K562 (cell line): ENCODE measurements at regions not wholly inside any gene's neighbourhood (a gene's known extent, or its start where the extent isn't known, plus 50 kb on each side); places are given as distances from the start of the nearest gene placed in this dataset.

Experiments used
- ATAC-seq: fragments of 200-7000 bp; cut with Tn5 transposase; 3 replicates; pipeline ENCODE4 v1.9.1; 2020; ENCODE audit warnings: moderate library complexity
- BruUV-seq: library from RNA; stranded (reverse); fragments of 400-500 nt; replicated peaks from 2 replicates; lab custom pipeline; 2021; lab: Mats Ljungman, UMichigan
- CTCF ChIA-PET: fragments of 300-600 bp; formaldehyde crosslinking; extraction: SDS; loops from one replicate; lab custom pipeline; 2021; ENCODE audit warnings: low intra/inter-chr PET ratio; lab: Yijun Ruan, JAX
- POLR2A ChIA-PET: fragments of 300-600, 350-650 bp; sonication (Branson Sonifier 250); formaldehyde crosslinking; extraction: SDS; loops from one replicate; lab custom pipeline; 2021; ENCODE audit warnings: antibody characterized with exemption, inconsistent platforms; lab: Yijun Ruan, JAX
- DNase-seq, 4 experiments: peaks; one replicate each; pipeline versions ENCODE4 v3.0.0 to v3.0.0-alpha.2; 2011 to 2018; ENCODE audit warnings: low spot score in 3 of 4, mixed read lengths in 3 of 4; ENCODE audit errors: extremely low read depth in 1 of 4
- FAIRE-seq: peaks from 2 replicates; lab custom pipeline; 2011; peaks lifted over from hg19 to GRCh38; lab: Jason Lieb, UNC
- H2AFZ ChIP-seq: 2 replicates; pipeline ENCODE4 v1.6.0; 2011; ENCODE audit warnings: low read depth, low read length, control low read depth, inconsistent platforms
- H3K27ac ChIP-seq: fragments of 200-600 bp; 3 replicates; pipeline ENCODE4 v1.8.0; 2011; ENCODE audit warnings: low read depth, mild to moderate bottlenecking, control low read depth, inconsistent platforms, low read length, moderate library complexity, mixed read lengths; ENCODE audit errors: extremely low read depth
- H3K27me3 ChIP-seq, 2 experiments: fragments of 300-600 bp in 1 of 2; 2 replicates in 1 of 2; 3 replicates in 1 of 2; pipeline versions ENCODE4 v1.6.0 to v1.8.0; 2011; ENCODE audit warnings: inconsistent platforms in 2 of 2, low read length in 2 of 2, mild to moderate bottlenecking in 1 of 2, mixed read lengths in 1 of 2, moderate library complexity in 1 of 2; ENCODE audit not compliant: control insufficient read depth in 2 of 2, insufficient read depth in 2 of 2
- H3K36me3 ChIP-seq: fragments of 300-600 bp; 3 replicates; pipeline ENCODE4 v1.8.0; 2011; ENCODE audit warnings: mild to moderate bottlenecking, low read length, inconsistent platforms; ENCODE audit not compliant: control insufficient read depth, insufficient read depth
- H3K4me1 ChIP-seq, 2 experiments: fragments of 200-600 bp in 1 of 2; replicated peaks in 1 of 2; 2 replicates in 1 of 2; 3 replicates in 1 of 2; pipeline versions ENCODE4 v1.5.1 to v1.8.0; 2011; ENCODE audit warnings: inconsistent platforms in 2 of 2, low read length in 2 of 2, mild to moderate bottlenecking in 1 of 2, mixed read lengths in 1 of 2, moderate library complexity in 1 of 2; ENCODE audit not compliant: control insufficient read depth in 2 of 2, insufficient read depth in 2 of 2
- H3K4me2 ChIP-seq: 2 replicates; pipeline ENCODE4 v1.6.1; 2011; ENCODE audit warnings: low read length, control low read depth, inconsistent platforms, mixed read lengths; ENCODE audit not compliant: insufficient read depth
- H3K4me3 ChIP-seq: fragments of 200-600 bp; sonication (generic), shearing (Covaris generic); 2 replicates; pipeline ENCODE4 v1.5.1; 2016; ENCODE audit warnings: control low read depth, inconsistent platforms
- H3K79me2 ChIP-seq: fragments of 200-600 bp; 3 replicates; pipeline ENCODE4 v1.8.0; 2011; ENCODE audit warnings: low read length, inconsistent platforms; ENCODE audit not compliant: control insufficient read depth, insufficient read depth
- H3K9ac ChIP-seq, 2 experiments: 2 replicates each; pipeline versions ENCODE4 v1.6.0 to v1.6.1; 2011; ENCODE audit warnings: low read depth in 2 of 2, low read length in 2 of 2, control low read depth in 1 of 2, inconsistent platforms in 1 of 2, mild to moderate bottlenecking in 1 of 2, mixed read lengths in 1 of 2; ENCODE audit not compliant: insufficient read depth in 1 of 2
- H3K9me1 ChIP-seq: one replicate; pipeline ENCODE4 v1.6.0; 2011; ENCODE audit warnings: inconsistent platforms, mild to moderate bottlenecking, low read length, moderate library complexity; ENCODE audit not compliant: control insufficient read depth, insufficient read depth
- H3K9me3 ChIP-seq: replicated peaks from 2 replicates; pipeline ENCODE4 v1.5.1; 2011; ENCODE audit warnings: low read depth, low read length, inconsistent platforms; ENCODE audit not compliant: control insufficient read depth, insufficient read depth
- H4K20me1 ChIP-seq: replicated peaks from 2 replicates; pipeline ENCODE4 v1.6.1; 2011; ENCODE audit warnings: low read length, inconsistent platforms, mixed read lengths; ENCODE audit not compliant: control insufficient read depth, insufficient read depth
- CSDE1 ChIP-seq, 2 experiments: fragments of 450-650 bp; IDR thresholded peaks; 2 replicates each; pipeline ENCODE4 v1.6.1; 2016; ENCODE audit warnings: mild to moderate bottlenecking in 1 of 2
- ELF4 ChIP-seq: fragments of 450-650 bp; formaldehyde crosslinking; IDR thresholded peaks from 2 replicates; pipeline ENCODE4 v1.4.0; 2022; ENCODE audit warnings: missing genetic modification characterization
- ETS2 ChIP-seq: IDR thresholded peaks from 2 replicates; pipeline ENCODE4 v1.6.1; 2016; ENCODE audit warnings: borderline replicate concordance, missing genetic modification characterization, mild to moderate bottlenecking, moderate library complexity, missing compliant biosample characterization; ENCODE audit not compliant: poor library complexity, severe bottlenecking
- FOXJ2 ChIP-seq: fragments of 200-800 bp; sonication (Bioruptor generic); IDR thresholded peaks from 2 replicates; pipeline ENCODE4 v1.6.1; 2016; ENCODE audit warnings: missing genetic modification characterization, missing compliant biosample characterization
- GTF2E2 ChIP-seq: fragments of 200-800 bp; sonication (Bioruptor generic); IDR thresholded peaks from 2 replicates; pipeline ENCODE4 v1.6.1; 2016; ENCODE audit warnings: missing genetic modification characterization, missing compliant biosample characterization
- HDAC6 ChIP-seq: IDR thresholded peaks from 2 replicates; pipeline ENCODE4 v1.6.1; 2012; ENCODE audit warnings: low read depth, mild to moderate bottlenecking, control low read depth, inconsistent platforms, low read length, moderate library complexity
- HMGN3 ChIP-seq: IDR thresholded peaks from 2 replicates; pipeline ENCODE4 v1.6.1; 2011; ENCODE audit warnings: borderline replicate concordance, low read depth, mild to moderate bottlenecking, mixed read lengths, low read length; ENCODE audit not compliant: insufficient read length; ENCODE audit errors: extremely low read depth
- HOXB6 ChIP-seq: fragments of 250-450 bp; sonication (Bioruptor Pico); IDR thresholded peaks from 2 replicates; pipeline ENCODE4 v1.5.1; 2022; ENCODE audit warnings: mild to moderate bottlenecking, borderline replicate concordance
- MAZ ChIP-seq, 2 experiments: fragments of 450-650 bp in 1 of 2; sonication (generic) in 1 of 2; formaldehyde crosslinking; IDR thresholded peaks in 1 of 2; conservative IDR thresholded peaks in 1 of 2; 2 replicates each; pipeline versions ENCODE4 v1.4.0 to v1.5.0; 2020; ENCODE audit warnings: mild to moderate bottlenecking in 1 of 2, missing genetic modification reagents in 1 of 2
- NFATC3 ChIP-seq: fragments of 450-650 bp; IDR thresholded peaks from 2 replicates; pipeline ENCODE4 v1.6.1; 2017; ENCODE audit warnings: mild to moderate bottlenecking
- POLR3G ChIP-seq: IDR thresholded peaks from 2 replicates; pipeline ENCODE4 v1.6.1; 2011; ENCODE audit not compliant: insufficient read length, insufficient replicate concordance; ENCODE audit errors: extremely low read depth
- TCF7L2 ChIP-seq: fragments of 150-350 bp; IDR thresholded peaks from 2 replicates; pipeline ENCODE4 v1.6.1; 2016; ENCODE audit warnings: low read depth, mild to moderate bottlenecking, low read length, moderate library complexity
- WHSC1 ChIP-seq: IDR thresholded peaks from one replicate; pipeline ENCODE4 v1.6.1; 2012; ENCODE audit warnings: low read length, control low read depth, inconsistent platforms
- ZNF780A ChIP-seq: fragments of 250-450 bp; sonication (Bioruptor Pico); IDR thresholded peaks from 2 replicates; pipeline ENCODE4 v1.5.0; 2021; ENCODE audit warnings: mild to moderate bottlenecking
- WGBS: fragments of 100-300 bp; shearing (Covaris generic); methylation state at CpG from one replicate; pipeline ENCODE4 v1.1.6; 2016; ENCODE audit warnings: low coverage, mixed read lengths; ENCODE audit not compliant: insufficient coverage; ENCODE audit errors: missing lambda C conversion rate; 5-methylcytosine and 5-hydroxymethylcytosine counted together
- in situ Hi-C: fragments of 300-500 bp; cut with MboI; formaldehyde crosslinking; loops from 4 replicates; pipeline ENCODE4 v1.15.0; 2018; ENCODE audit warnings: inconsistent platforms, mixed read lengths
- intact Hi-C: fragments of 100-400 bp; cut with micrococcal nuclease; formaldehyde crosslinking; loops from 2 replicates; pipeline ENCODE4 v1.14.2; 2022
- TF ChIP-seq, protein P1 (sequence below): fragments of 450-650 bp; IDR thresholded peaks from 2 replicates; pipeline ENCODE4 v1.6.1; 2016; ENCODE audit warnings: antibody characterized with exemption
- TF ChIP-seq, protein P2 (sequence below): fragments of 250-450 bp; sonication (Bioruptor Pico); IDR thresholded peaks from 2 replicates; pipeline ENCODE4 v1.6.1; 2021; ENCODE audit warnings: mild to moderate bottlenecking

DNA sequence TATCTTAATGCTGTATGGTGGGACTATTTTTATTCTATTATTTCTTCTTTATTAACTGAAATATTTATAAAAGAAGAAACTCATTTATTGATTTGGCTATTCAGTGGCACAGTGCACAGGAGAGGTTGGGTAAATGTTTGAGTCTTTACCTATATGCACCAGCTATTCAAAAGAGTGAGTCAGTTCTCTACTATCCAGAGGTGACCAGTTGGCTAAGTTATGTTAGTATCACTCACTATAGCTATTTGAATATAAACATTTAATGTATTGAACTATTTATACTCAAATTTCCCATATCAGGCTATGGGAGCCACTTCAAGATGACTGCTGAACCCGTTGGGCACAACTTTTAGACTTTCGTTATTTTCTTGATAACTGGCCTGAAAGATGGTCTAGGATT lies 106.1 kb upstream of the VEGFC start (continued):
- TF ChIP-seq, protein P1, sequence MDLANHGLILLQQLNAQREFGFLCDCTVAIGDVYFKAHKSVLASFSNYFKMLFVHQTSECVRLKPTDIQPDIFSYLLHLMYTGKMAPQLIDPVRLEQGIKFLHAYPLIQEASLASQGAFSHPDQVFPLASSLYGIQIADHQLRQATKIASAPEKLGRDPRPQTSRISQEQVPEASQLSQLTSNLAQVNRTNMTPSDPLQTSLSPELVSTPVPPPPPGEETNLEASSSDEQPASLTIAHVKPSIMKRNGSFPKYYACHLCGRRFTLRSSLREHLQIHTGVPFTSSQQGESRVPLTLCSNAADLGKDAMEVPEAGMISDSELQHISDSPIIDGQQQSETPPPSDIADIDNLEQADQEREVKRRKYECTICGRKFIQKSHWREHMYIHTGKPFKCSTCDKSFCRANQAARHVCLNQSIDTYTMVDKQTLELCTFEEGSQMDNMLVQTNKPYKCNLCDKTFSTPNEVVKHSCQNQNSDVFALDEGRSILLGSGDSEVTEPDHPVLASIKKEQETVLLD, result no peak
- TF ChIP-seq CSDE1 (IDR thresholded peaks at IDR 0.05), result no peak
- no peak for TF ChIP-seq POLR3G
- TF ChIP-seq, all 486 proteins: peak for 0

DNA sequence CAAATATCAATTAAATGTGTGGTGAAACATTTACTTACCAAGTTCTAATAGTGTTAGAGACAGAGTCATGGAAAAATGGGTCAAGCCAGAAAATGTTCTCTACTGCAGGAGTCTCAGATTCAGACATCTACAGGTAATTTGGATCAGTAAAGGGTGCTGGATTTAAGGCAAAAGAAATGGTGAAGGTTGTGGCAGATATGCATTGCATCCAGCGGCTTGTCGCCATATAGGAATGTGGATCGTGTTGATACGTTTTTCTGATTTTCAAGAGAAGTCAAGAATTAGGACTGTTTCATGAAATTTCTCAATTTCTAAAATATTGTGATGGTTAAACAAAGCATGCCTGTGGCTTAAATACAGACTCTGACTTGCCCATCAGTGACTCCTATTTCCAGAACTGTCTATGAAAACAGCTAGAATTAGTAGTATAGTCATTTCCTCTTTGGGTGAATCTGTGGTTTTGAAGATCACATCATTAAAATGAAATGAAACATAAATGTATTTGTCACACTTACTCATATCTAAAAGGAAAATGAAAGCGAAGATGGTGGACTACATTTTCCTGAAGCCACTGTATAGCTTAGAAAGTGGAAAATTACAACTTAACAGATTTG lies 110.1 kb upstream of the VEGFC start:
- Histone ChIP-seq H4K20me1 (no peaks in the 10 kb centered on the region), H3K4me3 (no peak overlapping the region)
- POLR2A ChIA-PET, result no interaction called here
- TF ChIP-seq HMGN3 (no peak), HOXB6 (CRISPR knock-in tag) (no peak), ETS2 (tag) (no peak), ZNF780A (CRISPR knock-in tag) (no peak), MAZ (CRISPR knock-in tag; conservative IDR thresholded peaks at IDR 0.05 in 1 of 2, IDR thresholded peaks at IDR 0.05 in 1 of 2) (no peak), WHSC1 (no peak), HDAC6 (no peak), TCF7L2 (no peak), NFATC3 (no peak), ELF4 (CRISPR knock-in tag) (no peak), FOXJ2 (tag) (no peak), GTF2E2 (no peak)
- TF ChIP-seq, protein P2, sequence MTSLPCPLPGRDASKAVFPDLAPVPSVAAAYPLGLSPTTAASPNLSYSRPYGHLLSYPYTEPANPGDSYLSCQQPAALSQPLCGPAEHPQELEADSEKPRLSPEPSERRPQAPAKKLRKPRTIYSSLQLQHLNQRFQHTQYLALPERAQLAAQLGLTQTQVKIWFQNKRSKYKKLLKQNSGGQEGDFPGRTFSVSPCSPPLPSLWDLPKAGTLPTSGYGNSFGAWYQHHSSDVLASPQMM (CRISPR knock-in tag), result no peak
- TF ChIP-seq, all 486 proteins: peak for 0
- Histone ChIP-seq H3K9me1 (no peaks in the 10 kb centered on the region), H2AFZ (no peak overlapping the region), H3K9me3 (0 out of 2 replicates have a peak, but pooled peaks cover 3% of the 10 kb centered on the region), H3K4me1 (no peaks in the 10 kb centered on the region), H3K27ac (no peak overlapping the region), H3K27me3 (no peaks in the 10 kb centered on the region), H3K36me3 (no peaks in the 10 kb centered on the region), H3K9ac (no peak overlapping the region), H3K79me2 (no peaks in the 10 kb centered on the region), H3K4me2 (no peak overlapping the region)
- in situ Hi-C loops, result no loop called here
- no TSS peak for BruUV-seq
- 0% methylated on average over 5 of the region's 5 CpGs for WGBS
- CTCF ChIA-PET, result no interaction called here
- intact Hi-C loops, result no loop called here
- ATAC-seq (no peak), DNase-seq (no peak), FAIRE-seq (no peak)
